ENCODE measurements at regions not wholly inside any gene's neighbourhood (a gene's known extent, or its start where the extent isn't known, plus 50 kb on each side); places are given as distances from the start of the nearest gene placed in this dataset.

DNA sequence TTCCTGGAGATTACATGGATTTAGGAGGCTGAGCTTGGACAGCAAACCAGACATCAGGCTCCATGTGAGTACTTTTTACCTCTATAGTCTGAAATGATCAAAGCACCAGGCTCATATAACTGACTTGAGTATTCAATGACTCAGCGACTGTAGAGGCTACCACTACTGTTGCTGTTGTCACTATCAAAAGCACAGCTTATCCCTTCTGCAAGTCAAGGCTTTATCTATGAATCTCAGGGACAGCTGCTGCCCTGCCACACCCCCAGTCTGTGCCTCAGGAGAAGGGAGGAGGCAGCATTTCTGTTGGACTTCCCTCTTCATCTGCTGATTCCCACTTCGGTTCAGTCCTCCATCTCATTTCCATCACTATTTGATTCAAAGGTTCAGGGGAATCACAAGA, 80.5 kb upstream of the CNR1 start:
- TF ChIP-seq, protein P1, sequence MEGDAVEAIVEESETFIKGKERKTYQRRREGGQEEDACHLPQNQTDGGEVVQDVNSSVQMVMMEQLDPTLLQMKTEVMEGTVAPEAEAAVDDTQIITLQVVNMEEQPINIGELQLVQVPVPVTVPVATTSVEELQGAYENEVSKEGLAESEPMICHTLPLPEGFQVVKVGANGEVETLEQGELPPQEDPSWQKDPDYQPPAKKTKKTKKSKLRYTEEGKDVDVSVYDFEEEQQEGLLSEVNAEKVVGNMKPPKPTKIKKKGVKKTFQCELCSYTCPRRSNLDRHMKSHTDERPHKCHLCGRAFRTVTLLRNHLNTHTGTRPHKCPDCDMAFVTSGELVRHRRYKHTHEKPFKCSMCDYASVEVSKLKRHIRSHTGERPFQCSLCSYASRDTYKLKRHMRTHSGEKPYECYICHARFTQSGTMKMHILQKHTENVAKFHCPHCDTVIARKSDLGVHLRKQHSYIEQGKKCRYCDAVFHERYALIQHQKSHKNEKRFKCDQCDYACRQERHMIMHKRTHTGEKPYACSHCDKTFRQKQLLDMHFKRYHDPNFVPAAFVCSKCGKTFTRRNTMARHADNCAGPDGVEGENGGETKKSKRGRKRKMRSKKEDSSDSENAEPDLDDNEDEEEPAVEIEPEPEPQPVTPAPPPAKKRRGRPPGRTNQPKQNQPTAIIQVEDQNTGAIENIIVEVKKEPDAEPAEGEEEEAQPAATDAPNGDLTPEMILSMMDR (IDR thresholded peaks at IDR 0.05; ENCODE audit: insufficient read depth, low read depth, low read length) = no peak
- no peak for TF ChIP-seq EZH2 (IDR thresholded peaks at IDR 0.05; ENCODE audit: insufficient read depth, low read length)

All from astrocyte (in vitro differentiated cells and primary cell).